SK-N-SH (cell line): ENCODE measurements at regions not wholly inside any gene's neighbourhood (a gene's known extent, or its start where the extent isn't known, plus 50 kb on each side); places are given as distances from the start of the nearest gene placed in this dataset.

Source experiments
- CTCF ChIA-PET: fragments of 300-600, 350-600 bp; formaldehyde crosslinking; extraction: SDS; loops from one replicate; lab custom pipeline; 2021; lab: Yijun Ruan, JAX
- POLR2A ChIA-PET: fragments of 350-600 bp; sonication (Branson Sonifier 250); formaldehyde crosslinking; extraction: SDS; loops from one replicate; lab custom pipeline; 2020; ENCODE audit warnings: antibody characterized with exemption, inconsistent platforms; lab: Yijun Ruan, JAX
- DNase-seq: peaks from one replicate; pipeline ENCODE4 v3.0.0; 2012
- H2AFZ ChIP-seq: fragments of 200-600 bp; sonication (generic); 2 replicates; pipeline ENCODE4 v1.8.1; 2016; ENCODE audit warnings: antibody characterized with exemption, mild to moderate bottlenecking, low read depth
- H3F3A ChIP-seq: fragments of 200-600 bp; sonication (generic); replicated peaks from 2 replicates; pipeline ENCODE3; 2016; ENCODE audit warnings: antibody characterized with exemption, mild to moderate bottlenecking; ENCODE audit not compliant: insufficient read depth
- H3K27ac ChIP-seq, 2 experiments: fragments of 200-500 bp in 1 of 2; fragments of 200-600 bp in 1 of 2; sonication (Bioruptor generic) in 1 of 2; sonication (generic), shearing (Covaris generic) in 1 of 2; 2 replicates each; pipeline versions ENCODE4 v1.5.1 to v1.6.1; 2014 to 2016; ENCODE audit warnings: low read depth in 2 of 2, inconsistent platforms in 1 of 2, low read length in 1 of 2, mild to moderate bottlenecking in 1 of 2, mixed read lengths in 1 of 2
- H3K27me3 ChIP-seq: fragments of 200-600 bp; sonication (generic), shearing (Covaris generic); 2 replicates; pipeline ENCODE4 v1.6.1; 2016; ENCODE audit warnings: mixed run types; ENCODE audit not compliant: insufficient read depth
- H3K36me3 ChIP-seq, 2 experiments: fragments of 200-500 bp in 1 of 2; fragments of 200-600 bp in 1 of 2; sonication (Bioruptor generic) in 1 of 2; sonication (generic) in 1 of 2; replicated peaks in 1 of 2; 2 replicates each; pipeline versions ENCODE3 to v1.5.1; 2014 to 2016; ENCODE audit warnings: low read length in 1 of 2, mild to moderate bottlenecking in 1 of 2; ENCODE audit not compliant: insufficient read depth in 2 of 2, control insufficient read depth in 1 of 2
- H3K4me1 ChIP-seq, 2 experiments: fragments of 200-500 bp in 1 of 2; fragments of 200-600 bp in 1 of 2; sonication (Bioruptor generic) in 1 of 2; sonication (generic), shearing (Covaris generic) in 1 of 2; 2 replicates each; pipeline versions ENCODE4 v1.5.1 to v1.6.1; 2014 to 2016; ENCODE audit warnings: low read depth in 1 of 2, low read length in 1 of 2, mixed run types in 1 of 2; ENCODE audit not compliant: insufficient read depth in 2 of 2, control insufficient read depth in 1 of 2
- H3K4me2 ChIP-seq: fragments of 200-600 bp; sonication (generic), shearing (Covaris generic); 2 replicates; pipeline ENCODE4 v1.6.1; 2017; ENCODE audit warnings: mixed run types
- H3K4me3 ChIP-seq, 2 experiments: fragments of 200-500 bp in 1 of 2; fragments of 200-600 bp in 1 of 2; sonication (Bioruptor generic) in 1 of 2; sonication (generic), shearing (Covaris generic) in 1 of 2; 2 replicates each; pipeline versions ENCODE4 v1.5.1 to v1.8.1; 2014 to 2016; ENCODE audit warnings: low read depth in 2 of 2, inconsistent platforms in 1 of 2, low read length in 1 of 2, mild to moderate bottlenecking in 1 of 2, mixed read lengths in 1 of 2, moderate library complexity in 1 of 2
- H3K79me2 ChIP-seq: fragments of 200-600 bp; sonication (generic); 2 replicates; pipeline ENCODE4 v1.8.1; 2017; ENCODE audit warnings: mild to moderate bottlenecking; ENCODE audit not compliant: insufficient read depth
- H3K9ac ChIP-seq: fragments of 200-600 bp; sonication (generic); 2 replicates; pipeline ENCODE4 v1.6.1; 2017; ENCODE audit warnings: mixed run types
- H3K9me2 ChIP-seq: fragments of 200-600 bp; sonication (generic); 2 replicates; pipeline ENCODE4 v1.6.1; 2017; ENCODE audit warnings: mixed run types
- H3K9me3 ChIP-seq: fragments of 200-600 bp; sonication (generic); 2 replicates; pipeline ENCODE4 v1.6.1; 2017; ENCODE audit warnings: mixed run types, mild to moderate bottlenecking, moderate library complexity
- H4K20me1 ChIP-seq: fragments of 200-600 bp; sonication (generic); 2 replicates; pipeline ENCODE4 v1.6.1; 2017; ENCODE audit warnings: mild to moderate bottlenecking, mixed run types; ENCODE audit not compliant: insufficient read depth
- FOXM1 ChIP-seq: IDR thresholded peaks from 2 replicates; pipeline ENCODE4 v1.4.0; 2012; ENCODE audit warnings: low read depth, mild to moderate bottlenecking
- GABPA ChIP-seq: IDR thresholded peaks from 2 replicates; pipeline ENCODE4 v1.4.0; 2012; ENCODE audit warnings: low read depth, mild to moderate bottlenecking
- JUND ChIP-seq: IDR thresholded peaks from 2 replicates; pipeline ENCODE4 v1.4.0; 2012
- MEF2A ChIP-seq: IDR thresholded peaks from 2 replicates; pipeline ENCODE4 v1.4.0; 2012; ENCODE audit warnings: low read depth, borderline replicate concordance
- NFIC ChIP-seq: IDR thresholded peaks from 2 replicates; pipeline ENCODE4 v1.4.0; 2012; ENCODE audit warnings: borderline replicate concordance
- NRF1 ChIP-seq: IDR thresholded peaks from 2 replicates; pipeline ENCODE4 v1.6.1; 2012; ENCODE audit warnings: low read depth, mild to moderate bottlenecking, low read length
- RCOR1 ChIP-seq: fragments of 150-350 bp; IDR thresholded peaks from 2 replicates; pipeline ENCODE4 v1.6.1; 2017; ENCODE audit warnings: antibody characterized with exemption, low read length
- SIN3A ChIP-seq: IDR thresholded peaks from 2 replicates; pipeline ENCODE4 v1.6.1; 2012; ENCODE audit warnings: low read depth, mild to moderate bottlenecking, low read length, moderate library complexity, borderline replicate concordance
- SMC3 ChIP-seq: IDR thresholded peaks from 2 replicates; pipeline ENCODE4 v1.6.1; 2012; ENCODE audit warnings: low read depth, low read length, improper control_type of control experiment
- YY1 ChIP-seq: IDR thresholded peaks from 2 replicates; pipeline ENCODE4 v1.4.0; 2012; ENCODE audit warnings: low read depth, mild to moderate bottlenecking
- WGBS: methylation state at CpG from one replicate; pipeline ENCODE4 v1.1.6; 2017; ENCODE audit warnings: low lambda C conversion rate; 5-methylcytosine and 5-hydroxymethylcytosine counted together
- TF ChIP-seq, protein P1 (sequence below): IDR thresholded peaks from 2 replicates; pipeline ENCODE4 v1.4.0; 2012; ENCODE audit warnings: low read depth, borderline replicate concordance
- TF ChIP-seq, protein P2 (sequence below): IDR thresholded peaks from 2 replicates; pipeline ENCODE4; 2012
- TF ChIP-seq, protein P3 (sequence below): fragments of 150-350 bp; IDR thresholded peaks from 2 replicates; pipeline ENCODE4 v1.6.1; 2017; ENCODE audit warnings: antibody characterized with exemption, low read length, low read depth, borderline replicate concordance
- TF ChIP-seq, protein P4 (sequence below): IDR thresholded peaks from 2 replicates; pipeline ENCODE4 v1.4.0; 2012; ENCODE audit warnings: low read depth
- TF ChIP-seq, protein P5 (sequence below): fragments of 200-600 bp; sonication (generic); IDR thresholded peaks from 2 replicates; pipeline ENCODE4 v1.6.1; 2017; ENCODE audit warnings: antibody characterized with exemption, mild to moderate bottlenecking, moderate library complexity
- TF ChIP-seq, protein P6 (sequence below): IDR thresholded peaks from 2 replicates; pipeline ENCODE4 v1.6.1; 2012; ENCODE audit warnings: mild to moderate bottlenecking, low read depth, low read length, moderate library complexity

DNA sequence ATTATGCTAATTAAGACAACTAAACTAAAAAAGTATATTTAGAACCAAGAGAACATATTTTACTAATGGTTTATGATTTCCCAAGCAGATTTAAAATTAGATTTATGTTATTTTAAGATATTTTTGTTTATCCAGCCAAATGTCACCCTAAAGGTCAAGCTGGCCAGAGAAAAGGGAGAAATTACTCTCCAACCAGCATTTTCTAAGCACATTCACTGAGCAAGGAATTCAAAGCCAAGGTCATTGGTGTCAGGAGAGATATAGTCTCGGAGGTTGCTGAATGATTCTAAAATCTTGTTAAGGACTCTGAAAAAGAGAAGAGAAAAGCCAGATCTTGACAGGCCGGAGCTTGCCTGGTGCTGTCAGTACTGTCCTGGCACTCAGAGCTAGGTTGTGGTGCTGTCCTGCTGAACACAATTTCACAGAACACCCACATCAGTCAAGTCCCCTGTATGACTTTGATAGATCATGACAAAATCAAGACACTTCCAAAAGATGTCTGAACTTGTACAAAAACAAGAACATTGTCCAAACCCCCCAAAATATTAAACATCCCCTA is 222.3 kb upstream of the SMLR1 start:
- no peak overlapping the region for H2AFZ ChIP-seq
- CTCF ChIA-PET, result interaction anchor here (0.8 kb wide), 1 partner anchor 1879 kb away, joined by 3 read pairs; no protein-coding TSS in a partner anchor

DNA sequence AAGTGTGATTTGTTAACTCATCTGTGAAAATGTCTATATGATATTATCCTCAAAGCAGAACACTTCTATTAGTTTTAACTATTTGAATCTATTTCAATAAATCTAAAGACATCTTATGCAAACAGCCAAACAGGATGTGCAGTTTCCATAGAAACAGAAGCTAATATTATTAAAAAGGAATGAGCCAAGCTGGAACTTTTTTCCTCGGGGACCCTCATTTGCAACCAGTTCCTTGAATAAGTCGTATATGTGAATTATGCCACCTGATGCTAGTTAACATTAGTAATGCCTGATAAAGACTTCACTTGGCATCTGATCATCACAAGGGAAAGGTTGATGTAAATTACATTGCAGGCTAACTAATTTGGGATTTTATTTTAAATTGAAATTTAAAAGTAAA is 216.9 kb upstream of the SMLR1 start:
- Histone ChIP-seq H3F3A (no peaks in the 10 kb centered on the region), H4K20me1 (no peaks in the 10 kb centered on the region), H3K27me3 (no peaks in the 10 kb centered on the region), H3K9me2 (no peaks in the 10 kb centered on the region), H2AFZ (no peak overlapping the region; the same call in 1 of the 2 replicates), H3K27ac (peak overlapping the region in 1 of 2 experiments; percentile 11; a peak in 1 of 4 replicates), H3K4me2 (no peak overlapping the region), H3K4me1 (peaks cover 0 to 6% of the 10 kb centered on the region in 2 experiments; a peak in 2 of 4 replicates), H3K79me2 (no peaks in the 10 kb centered on the region), H3K9me3 (no peaks in the 10 kb centered on the region), H3K9ac (no peak overlapping the region), H3K36me3 (no peaks in the 10 kb centered on the region), H3K4me3 (no peak overlapping the region)
- 37% methylated on average over 2 of the region's 2 CpGs for WGBS
- ChIA-PET POLR2A (no interaction called here), CTCF (no interaction called here)
- TF ChIP-seq, protein P1, sequence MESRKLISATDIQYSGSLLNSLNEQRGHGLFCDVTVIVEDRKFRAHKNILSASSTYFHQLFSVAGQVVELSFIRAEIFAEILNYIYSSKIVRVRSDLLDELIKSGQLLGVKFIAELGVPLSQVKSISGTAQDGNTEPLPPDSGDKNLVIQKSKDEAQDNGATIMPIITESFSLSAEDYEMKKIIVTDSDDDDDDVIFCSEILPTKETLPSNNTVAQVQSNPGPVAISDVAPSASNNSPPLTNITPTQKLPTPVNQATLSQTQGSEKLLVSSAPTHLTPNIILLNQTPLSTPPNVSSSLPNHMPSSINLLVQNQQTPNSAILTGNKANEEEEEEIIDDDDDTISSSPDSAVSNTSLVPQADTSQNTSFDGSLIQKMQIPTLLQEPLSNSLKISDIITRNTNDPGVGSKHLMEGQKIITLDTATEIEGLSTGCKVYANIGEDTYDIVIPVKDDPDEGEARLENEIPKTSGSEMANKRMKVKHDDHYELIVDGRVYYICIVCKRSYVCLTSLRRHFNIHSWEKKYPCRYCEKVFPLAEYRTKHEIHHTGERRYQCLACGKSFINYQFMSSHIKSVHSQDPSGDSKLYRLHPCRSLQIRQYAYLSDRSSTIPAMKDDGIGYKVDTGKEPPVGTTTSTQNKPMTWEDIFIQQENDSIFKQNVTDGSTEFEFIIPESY, result no peak
- TF ChIP-seq GABPA, result no peak
- TF ChIP-seq NRF1, result no peak
- TF ChIP-seq, protein P2, sequence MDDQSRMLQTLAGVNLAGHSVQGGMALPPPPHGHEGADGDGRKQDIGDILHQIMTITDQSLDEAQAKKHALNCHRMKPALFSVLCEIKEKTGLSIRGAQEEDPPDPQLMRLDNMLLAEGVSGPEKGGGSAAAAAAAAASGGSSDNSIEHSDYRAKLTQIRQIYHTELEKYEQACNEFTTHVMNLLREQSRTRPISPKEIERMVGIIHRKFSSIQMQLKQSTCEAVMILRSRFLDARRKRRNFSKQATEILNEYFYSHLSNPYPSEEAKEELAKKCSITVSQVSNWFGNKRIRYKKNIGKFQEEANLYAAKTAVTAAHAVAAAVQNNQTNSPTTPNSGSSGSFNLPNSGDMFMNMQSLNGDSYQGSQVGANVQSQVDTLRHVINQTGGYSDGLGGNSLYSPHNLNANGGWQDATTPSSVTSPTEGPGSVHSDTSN, result no peak
- TF ChIP-seq, protein P3, sequence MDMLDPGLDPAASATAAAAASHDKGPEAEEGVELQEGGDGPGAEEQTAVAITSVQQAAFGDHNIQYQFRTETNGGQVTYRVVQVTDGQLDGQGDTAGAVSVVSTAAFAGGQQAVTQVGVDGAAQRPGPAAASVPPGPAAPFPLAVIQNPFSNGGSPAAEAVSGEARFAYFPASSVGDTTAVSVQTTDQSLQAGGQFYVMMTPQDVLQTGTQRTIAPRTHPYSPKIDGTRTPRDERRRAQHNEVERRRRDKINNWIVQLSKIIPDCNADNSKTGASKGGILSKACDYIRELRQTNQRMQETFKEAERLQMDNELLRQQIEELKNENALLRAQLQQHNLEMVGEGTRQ, result no peak
- TF ChIP-seq JUND, result no peak
- TF ChIP-seq, protein P4, sequence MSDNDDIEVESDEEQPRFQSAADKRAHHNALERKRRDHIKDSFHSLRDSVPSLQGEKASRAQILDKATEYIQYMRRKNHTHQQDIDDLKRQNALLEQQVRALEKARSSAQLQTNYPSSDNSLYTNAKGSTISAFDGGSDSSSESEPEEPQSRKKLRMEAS, result no peak
- no peak for TF ChIP-seq NFIC
- no peak for TF ChIP-seq FOXM1
- TF ChIP-seq, protein P5, sequence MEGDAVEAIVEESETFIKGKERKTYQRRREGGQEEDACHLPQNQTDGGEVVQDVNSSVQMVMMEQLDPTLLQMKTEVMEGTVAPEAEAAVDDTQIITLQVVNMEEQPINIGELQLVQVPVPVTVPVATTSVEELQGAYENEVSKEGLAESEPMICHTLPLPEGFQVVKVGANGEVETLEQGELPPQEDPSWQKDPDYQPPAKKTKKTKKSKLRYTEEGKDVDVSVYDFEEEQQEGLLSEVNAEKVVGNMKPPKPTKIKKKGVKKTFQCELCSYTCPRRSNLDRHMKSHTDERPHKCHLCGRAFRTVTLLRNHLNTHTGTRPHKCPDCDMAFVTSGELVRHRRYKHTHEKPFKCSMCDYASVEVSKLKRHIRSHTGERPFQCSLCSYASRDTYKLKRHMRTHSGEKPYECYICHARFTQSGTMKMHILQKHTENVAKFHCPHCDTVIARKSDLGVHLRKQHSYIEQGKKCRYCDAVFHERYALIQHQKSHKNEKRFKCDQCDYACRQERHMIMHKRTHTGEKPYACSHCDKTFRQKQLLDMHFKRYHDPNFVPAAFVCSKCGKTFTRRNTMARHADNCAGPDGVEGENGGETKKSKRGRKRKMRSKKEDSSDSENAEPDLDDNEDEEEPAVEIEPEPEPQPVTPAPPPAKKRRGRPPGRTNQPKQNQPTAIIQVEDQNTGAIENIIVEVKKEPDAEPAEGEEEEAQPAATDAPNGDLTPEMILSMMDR, result no peak
- DNase-seq, result no peak

More for the DNA sequence above, 222.3 kb upstream of the SMLR1 start:
- Histone ChIP-seq H3K4me1 (peaks cover 0 to 37% of the 10 kb centered on the region in 2 experiments; a peak in 3 of 4 replicates), H3K9me3 (no peaks in the 10 kb centered on the region), H3K4me2 (no peak overlapping the region), H3K36me3 (no peaks in the 10 kb centered on the region), H3K27ac (no peak overlapping the region), H3K4me3 (no peak overlapping the region), H3K79me2 (no peaks in the 10 kb centered on the region), H3F3A (peaks cover 24% of the 10 kb centered on the region)
- DNase-seq, result no peak
- WGBS, result 52% methylated on average over 2 of the region's 2 CpGs
- TF ChIP-seq SMC3 (no peak), RCOR1 (no peak), SIN3A (no peak), GABPA (no peak), MEF2A (no peak), YY1 (no peak)
- TF ChIP-seq, protein P6, sequence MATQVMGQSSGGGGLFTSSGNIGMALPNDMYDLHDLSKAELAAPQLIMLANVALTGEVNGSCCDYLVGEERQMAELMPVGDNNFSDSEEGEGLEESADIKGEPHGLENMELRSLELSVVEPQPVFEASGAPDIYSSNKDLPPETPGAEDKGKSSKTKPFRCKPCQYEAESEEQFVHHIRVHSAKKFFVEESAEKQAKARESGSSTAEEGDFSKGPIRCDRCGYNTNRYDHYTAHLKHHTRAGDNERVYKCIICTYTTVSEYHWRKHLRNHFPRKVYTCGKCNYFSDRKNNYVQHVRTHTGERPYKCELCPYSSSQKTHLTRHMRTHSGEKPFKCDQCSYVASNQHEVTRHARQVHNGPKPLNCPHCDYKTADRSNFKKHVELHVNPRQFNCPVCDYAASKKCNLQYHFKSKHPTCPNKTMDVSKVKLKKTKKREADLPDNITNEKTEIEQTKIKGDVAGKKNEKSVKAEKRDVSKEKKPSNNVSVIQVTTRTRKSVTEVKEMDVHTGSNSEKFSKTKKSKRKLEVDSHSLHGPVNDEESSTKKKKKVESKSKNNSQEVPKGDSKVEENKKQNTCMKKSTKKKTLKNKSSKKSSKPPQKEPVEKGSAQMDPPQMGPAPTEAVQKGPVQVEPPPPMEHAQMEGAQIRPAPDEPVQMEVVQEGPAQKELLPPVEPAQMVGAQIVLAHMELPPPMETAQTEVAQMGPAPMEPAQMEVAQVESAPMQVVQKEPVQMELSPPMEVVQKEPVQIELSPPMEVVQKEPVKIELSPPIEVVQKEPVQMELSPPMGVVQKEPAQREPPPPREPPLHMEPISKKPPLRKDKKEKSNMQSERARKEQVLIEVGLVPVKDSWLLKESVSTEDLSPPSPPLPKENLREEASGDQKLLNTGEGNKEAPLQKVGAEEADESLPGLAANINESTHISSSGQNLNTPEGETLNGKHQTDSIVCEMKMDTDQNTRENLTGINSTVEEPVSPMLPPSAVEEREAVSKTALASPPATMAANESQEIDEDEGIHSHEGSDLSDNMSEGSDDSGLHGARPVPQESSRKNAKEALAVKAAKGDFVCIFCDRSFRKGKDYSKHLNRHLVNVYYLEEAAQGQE, result no peak
- TF ChIP-seq, protein P4, result no peak
- TF ChIP-seq, all 33 proteins: peak for 0
- H4K20me1 ChIP-seq, result no peaks in the 10 kb centered on the region
- POLR2A ChIA-PET, result no interaction called here
- no peaks in the 10 kb centered on the region for H3K9me2 ChIP-seq
- no peaks in the 10 kb centered on the region for H3K27me3 ChIP-seq
- no peak overlapping the region for H3K9ac ChIP-seq
